ENCODE measurements at regions not wholly inside any gene's neighbourhood (a gene's known extent, or its start where the extent isn't known, plus 50 kb on each side); places are given as distances from the start of the nearest gene placed in this dataset.

GRCh38 chr7:80347173-80347572, 164.7 kb downstream of the GNAT3 start:
- DNase-seq (ENCODE audit: low spot score), result no peak

DNA sequence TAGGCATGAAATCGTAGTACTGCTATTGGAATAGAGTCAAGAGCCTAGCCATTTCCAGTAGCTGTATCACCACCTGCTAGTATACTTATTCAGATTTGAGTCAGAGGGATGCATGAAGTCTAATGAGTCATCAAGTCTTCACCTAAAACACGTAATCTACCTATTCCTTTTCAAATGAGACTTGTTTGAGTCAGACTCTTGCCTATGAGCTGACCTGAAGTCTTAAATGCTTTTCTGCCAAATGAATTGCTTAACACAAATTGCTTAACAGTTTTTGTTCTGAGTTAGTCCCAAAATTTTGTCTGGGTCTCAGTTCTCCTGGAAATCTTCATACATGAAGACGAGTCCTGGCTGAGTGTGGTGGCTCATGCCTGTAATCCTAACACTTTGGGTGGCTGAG, 165.2 kb downstream of the GNAT3 start:
- peak; percentile 71 for DNase-seq (ENCODE audit: low spot score)

DNA sequence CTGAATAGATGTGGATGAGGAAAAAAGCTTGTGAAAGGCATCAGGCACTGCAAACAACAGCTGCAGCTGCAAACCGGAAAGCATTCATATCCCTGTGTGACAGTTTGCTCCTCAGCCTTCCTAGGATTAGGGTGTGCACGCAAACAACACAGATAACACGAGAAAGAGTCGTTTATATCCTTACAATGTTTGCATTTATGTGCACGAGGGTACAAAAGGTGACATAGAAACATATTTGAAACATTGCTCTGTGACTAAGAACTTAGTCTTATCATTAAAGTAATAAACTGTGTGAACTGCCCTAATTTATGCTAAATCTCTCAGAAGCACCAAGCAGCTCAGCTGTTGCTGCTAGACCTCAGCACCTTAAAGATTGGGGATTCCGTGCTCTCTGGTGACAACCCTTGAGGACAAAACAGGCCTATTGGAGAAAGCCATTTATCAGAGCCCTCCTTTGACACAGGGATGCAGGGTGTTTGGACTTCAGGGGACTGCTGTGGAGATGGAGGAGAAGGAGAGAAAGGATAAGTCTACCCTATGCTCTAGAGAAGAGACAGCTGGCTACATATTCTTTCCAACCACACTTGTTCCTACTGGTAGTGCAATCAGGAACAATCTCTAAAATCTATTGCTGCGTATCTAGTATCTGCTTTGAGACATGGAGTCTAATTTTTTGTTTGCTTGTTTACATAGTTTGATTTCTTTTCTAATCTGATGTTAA, 176.2 kb downstream of the GNAT3 start:
- peak; percentile 18 for DNase-seq (ENCODE audit: low spot score)

DNA sequence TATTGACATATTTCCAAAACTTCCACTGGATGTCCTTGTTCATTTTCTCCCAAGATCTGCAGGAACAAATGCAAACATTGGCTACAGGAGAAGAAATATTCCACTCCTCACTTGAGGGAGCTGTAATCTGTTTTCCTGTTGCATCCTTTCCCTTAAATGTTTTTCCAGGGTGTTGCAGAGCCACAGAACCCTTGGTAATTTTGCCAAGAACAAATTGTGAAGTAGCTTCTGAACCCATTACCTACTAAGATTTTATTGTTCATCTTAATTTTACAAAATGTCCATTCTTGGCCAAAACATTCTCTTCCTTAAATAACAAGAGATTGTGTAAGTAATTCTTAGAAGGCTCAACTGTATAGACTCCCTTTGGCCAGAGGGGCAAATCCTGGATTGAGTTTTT, 177.0 kb downstream of the GNAT3 start:
- no peak for DNase-seq (ENCODE audit: low spot score)

- no peak for DNase-seq (ENCODE audit: low spot score)
These were observed 177.7 kb downstream of the GNAT3 start for GRCh38 chr7:80334196-80334595.

- no peak for DNase-seq (ENCODE audit: low spot score)
These were observed 178.8 kb downstream of the GNAT3 start for GRCh38 chr7:80333040-80333439.

DNA sequence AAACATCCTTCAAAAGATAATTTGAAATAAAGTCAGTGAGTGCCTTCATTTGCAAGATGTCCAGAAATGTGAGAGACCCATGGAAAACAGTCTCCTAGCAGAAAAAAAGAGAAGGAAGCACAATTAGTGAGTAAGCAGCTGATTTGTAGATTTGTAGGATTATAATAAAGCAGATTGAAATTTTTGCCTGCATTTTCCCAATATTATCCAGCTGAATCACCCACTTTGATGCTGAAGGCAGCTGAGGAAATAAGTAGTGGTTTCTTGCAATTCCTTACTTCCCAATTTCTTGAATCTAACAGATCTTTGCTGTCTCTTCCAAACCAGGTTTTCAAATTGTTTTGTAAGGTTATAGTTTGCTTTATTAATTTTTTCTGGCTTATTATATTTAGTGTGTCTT, 181.4 kb downstream of the GNAT3 start:
- DNase-seq (ENCODE audit: low spot score), result peak; percentile 66

- peak; percentile 91 for DNase-seq (ENCODE audit: low spot score)
These were observed 187.8 kb downstream of the GNAT3 start for GRCh38 chr7:80324032-80324431.

GRCh38 chr7:80319461-80319860, 184.8 kb downstream of the GNAI1 start:
- no peak for DNase-seq (ENCODE audit: low spot score)

DNA sequence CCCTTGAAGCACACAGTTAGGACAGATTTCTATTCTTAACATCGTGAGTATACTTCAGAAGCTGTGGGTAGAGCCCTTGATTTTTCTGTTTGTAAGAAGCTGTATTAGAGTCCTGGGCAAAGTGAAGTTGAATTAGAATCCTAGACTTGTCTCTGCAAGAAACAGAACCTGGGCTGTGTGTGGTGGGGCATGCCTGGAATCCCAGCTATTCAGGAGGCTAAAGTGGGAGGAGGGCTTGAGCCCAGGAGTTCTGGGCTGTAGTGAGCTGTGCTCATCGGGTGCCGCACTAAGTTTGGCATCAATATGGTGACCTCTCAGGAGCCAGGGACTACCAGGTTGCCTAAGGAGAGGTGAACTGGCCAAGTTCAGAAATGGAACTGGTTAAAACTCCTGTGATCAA, 183.4 kb downstream of the GNAI1 start:
- DNase-seq (ENCODE audit: low spot score), result no peak

DNA sequence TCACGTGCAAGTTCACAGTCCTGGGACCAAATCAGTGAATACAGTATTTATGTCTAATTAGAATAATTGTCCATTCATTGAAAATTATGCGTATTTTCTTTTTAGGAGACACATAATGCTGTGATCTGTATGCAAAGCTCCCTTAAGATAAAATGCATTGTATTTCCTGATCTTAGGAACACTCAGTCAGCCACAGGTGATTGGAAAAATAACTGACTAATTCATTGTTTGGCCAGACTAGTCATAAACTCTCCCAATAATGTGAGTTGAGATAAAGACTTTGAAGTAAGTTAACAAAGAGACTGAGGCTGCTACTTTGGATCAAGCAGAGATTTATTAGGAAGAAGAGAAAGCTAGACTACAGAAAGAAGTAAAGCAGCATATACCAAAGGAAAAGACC, 182.2 kb downstream of the GNAI1 start:
- no peak for DNase-seq (ENCODE audit: low spot score)

GRCh38 chr7:80313716-80314115, 179.1 kb downstream of the GNAI1 start:
- no peak for DNase-seq (ENCODE audit: low spot score)

DNA sequence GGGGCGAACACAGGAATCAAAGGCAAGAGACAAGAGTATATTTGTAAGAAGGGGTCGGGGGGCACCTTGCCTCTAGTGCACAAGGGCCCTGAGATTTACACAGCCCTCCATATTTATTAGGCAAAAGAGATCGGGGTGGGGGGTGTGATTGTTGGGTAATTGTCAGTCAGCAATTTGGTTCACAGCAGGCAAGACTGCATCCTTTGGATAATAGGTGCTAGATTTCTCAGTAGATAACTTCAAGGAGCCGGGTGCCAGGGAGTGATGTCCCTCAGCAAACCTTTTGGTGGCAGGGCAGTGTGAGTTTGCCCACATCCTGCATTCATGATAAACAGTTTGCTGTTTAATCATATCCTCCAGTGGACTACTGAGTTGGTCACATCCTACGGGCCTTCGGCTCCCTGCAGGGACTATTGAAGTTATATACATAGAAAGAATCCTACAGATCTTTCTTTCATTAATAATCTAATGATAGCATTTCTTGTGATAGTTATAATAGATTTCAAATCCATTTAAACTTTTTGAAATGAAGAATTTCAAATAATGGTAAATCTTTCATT, 178.5 kb downstream of the GNAI1 start:
- DNase-seq (ENCODE audit: low spot score), result peak; percentile 66

GRCh38 chr7:80312139-80312661, 177.6 kb downstream of the GNAI1 start:
- DNase-seq (ENCODE audit: low spot score), result peak; percentile 78

DNA sequence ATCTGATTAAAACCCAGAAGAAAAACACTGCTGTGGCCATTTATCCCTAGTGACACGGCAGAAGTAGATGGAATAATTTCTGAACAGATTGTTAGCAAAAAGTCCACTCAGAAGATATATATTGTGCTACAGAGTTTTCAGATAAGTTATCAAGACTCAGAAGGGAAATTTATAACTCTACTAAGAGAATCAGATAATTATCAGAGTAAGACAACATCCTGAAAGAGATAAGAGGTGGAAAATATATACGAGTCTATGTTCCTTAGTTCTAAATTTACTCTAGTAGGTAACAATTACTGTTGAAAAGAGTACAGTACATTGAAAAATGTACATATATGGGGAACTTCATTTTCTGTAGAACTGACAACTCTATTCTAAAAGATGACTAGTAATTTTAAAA, 176.7 kb downstream of the GNAI1 start:
- no peak for DNase-seq (ENCODE audit: low spot score)

DNA sequence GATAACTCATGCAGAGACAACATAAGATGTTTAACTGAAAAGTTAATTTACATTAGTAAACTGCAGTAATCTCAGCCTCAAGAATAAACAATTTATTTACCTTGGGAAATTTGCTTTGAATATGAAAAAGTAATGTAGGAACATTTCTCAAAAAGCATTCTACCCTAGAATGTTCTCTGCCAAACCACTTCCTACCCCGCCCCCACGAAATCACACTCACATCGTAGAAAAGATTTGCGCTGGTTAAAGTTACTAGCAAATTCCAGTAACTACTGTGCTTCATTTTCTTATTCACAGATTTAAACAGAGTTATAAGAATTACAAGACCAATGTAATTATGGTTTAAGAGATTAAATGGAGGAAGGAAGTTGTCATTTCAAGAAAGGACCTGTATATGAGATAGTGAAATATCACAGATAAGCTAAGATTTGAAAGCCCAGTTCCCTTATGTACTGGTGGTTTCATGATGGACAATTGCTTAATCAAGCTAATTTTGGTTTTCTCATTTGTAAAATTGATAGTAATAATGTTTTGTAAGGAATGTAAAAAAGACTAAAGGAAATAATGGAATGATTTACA, 175.4 kb downstream of the GNAI1 start:
- DNase-seq (ENCODE audit: low spot score), result no peak

DNA sequence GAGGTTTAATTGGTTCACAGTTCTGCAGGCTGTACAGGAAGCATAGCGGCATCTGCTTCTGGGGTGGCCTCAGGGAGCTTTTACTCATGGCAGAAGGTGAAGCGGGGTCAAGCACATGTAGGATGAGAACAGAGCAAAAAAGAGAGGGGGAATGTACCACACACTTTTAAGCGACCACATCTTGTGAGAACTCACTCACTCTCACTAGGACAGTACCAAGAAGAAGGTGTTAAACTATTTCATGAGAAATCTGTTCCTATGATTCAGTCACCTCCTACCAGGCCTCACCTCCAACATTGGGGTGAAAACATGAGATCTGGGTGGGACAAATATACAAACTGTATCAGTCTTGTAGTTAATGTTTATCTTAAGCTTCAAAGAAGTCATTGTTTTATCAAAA, 174.7 kb downstream of the GNAI1 start:
- DNase-seq (ENCODE audit: low spot score), result no peak

DNA sequence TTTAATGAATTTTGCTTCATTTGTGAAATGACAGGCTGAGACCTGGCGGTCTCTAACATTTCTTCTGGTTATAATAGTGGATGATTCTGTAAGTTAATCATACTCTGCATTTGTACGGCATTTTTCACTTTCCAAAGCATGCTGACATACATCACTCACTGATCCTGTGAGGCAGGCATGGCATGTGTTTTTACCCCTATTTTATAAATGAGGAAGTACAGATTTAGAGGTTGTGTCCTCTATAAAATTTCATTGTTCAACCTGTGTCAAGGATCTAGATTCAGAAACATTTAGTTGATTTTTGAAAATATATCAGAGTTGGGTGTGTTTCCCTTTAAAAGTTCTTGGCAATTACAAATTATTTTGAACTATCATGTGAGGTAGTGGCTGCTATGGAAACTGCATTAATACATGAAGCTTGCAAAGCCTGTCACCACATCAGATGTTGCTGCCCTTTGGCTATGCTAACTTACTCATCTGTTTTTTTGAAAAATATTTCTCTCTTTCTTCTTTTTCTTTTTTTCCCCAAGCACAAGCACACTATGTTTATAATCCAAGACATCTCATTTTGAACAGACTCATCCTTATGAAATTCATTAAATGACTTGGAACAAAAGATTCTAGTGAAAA, 172.7 kb downstream of the GNAI1 start:
- no peak for DNase-seq (ENCODE audit: low spot score)

- DNase-seq (ENCODE audit: low spot score), result no peak
These were observed 168.7 kb downstream of the GNAI1 start for GRCh38 chr7:80303315-80303714.

- no peak for DNase-seq (ENCODE audit: low spot score)
These were observed 168.0 kb downstream of the GNAI1 start for GRCh38 chr7:80302636-80303035.

DNA sequence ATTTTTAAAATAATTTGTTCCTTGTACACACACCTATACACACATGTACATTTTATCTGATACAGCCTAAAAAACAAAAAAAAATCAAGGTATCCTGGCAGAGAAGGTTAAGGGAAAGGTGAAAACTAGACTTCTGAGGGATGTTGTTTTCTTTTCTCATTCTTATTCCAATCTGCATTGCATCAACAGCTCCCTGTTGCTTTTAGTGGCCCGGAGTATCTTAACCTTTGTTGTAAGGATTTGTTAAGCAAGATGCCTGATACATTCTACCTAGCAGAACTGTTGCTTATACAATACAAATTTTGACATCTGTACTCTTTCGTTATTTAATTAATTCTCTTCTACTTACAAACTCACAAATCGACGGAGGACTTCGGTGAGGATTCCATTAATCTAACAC, 167.4 kb downstream of the GNAI1 start:
- no peak for DNase-seq (ENCODE audit: low spot score)

GRCh38 chr7:80298201-80298600, 163.6 kb downstream of the GNAI1 start:
- no peak for DNase-seq (ENCODE audit: low spot score)

DNA sequence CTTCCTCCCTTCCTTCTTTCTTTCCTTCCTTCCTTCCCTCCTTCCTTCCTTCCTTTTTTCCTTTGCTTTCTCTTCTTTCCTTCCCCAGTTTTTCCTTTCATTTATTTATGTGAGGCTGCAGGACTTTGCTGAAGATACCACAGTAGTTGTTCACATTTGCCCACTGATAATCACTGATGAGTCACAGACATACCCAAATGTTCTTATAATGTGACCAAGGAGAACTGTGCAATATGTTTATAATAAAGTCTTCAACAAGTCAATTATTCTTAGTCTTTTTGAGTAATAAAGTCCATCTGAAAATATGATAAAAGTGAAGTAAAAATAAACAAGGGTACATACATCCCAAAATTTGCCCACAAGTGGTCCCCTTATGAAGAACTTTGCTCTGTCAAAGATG, 159.7 kb downstream of the GNAI1 start:
- DNase-seq (ENCODE audit: low spot score), result peak; percentile 21

All from A172 (cell line).